ENCODE measurements at regions not wholly inside any gene's neighbourhood (a gene's known extent, or its start where the extent isn't known, plus 50 kb on each side); places are given as distances from the start of the nearest gene placed in this dataset.

- no peaks in the 10 kb centered on the region for H3K36me3 ChIP-seq (ENCODE audit: insufficient read depth, low read length)
- 0 out of 2 replicates have a peak, but pooled peaks cover 5% of the 10 kb centered on the region for H3K27me3 ChIP-seq (ENCODE audit: insufficient read depth, low read length)
- no peaks in the 10 kb centered on the region for H3K4me1 ChIP-seq (ENCODE audit: control insufficient read depth, insufficient read depth, low read length, unreplicated experiment)
- no peaks in the 10 kb centered on the region for H3K79me2 ChIP-seq (ENCODE audit: control insufficient read depth, insufficient read depth, low read length, unreplicated experiment)
- H3K4me3 ChIP-seq (ENCODE audit: low read depth, low read length): no peak overlapping the region
- no peak overlapping the region for H3K27ac ChIP-seq (ENCODE audit: low read depth, low read length)
- no peak overlapping the region for H2AFZ ChIP-seq (ENCODE audit: low read length, unreplicated experiment)
Observed at GRCh38 chr20:7355051-7355450, 585.2 kb downstream of the HAO1 start.

GRCh38 chr20:7358670-7359069 lies 581.6 kb downstream of the HAO1 start:
- Histone ChIP-seq H3K27me3 (ENCODE audit: insufficient read depth, low read length) (0 out of 2 replicates have a peak, but pooled peaks cover 9% of the 10 kb centered on the region), H2AFZ (ENCODE audit: low read length, unreplicated experiment) (no peak overlapping the region), H3K36me3 (ENCODE audit: insufficient read depth, low read length) (no peaks in the 10 kb centered on the region), H3K79me2 (ENCODE audit: control insufficient read depth, insufficient read depth, low read length, unreplicated experiment) (no peaks in the 10 kb centered on the region), H3K4me3 (ENCODE audit: low read depth, low read length) (no peak overlapping the region), H3K4me1 (ENCODE audit: control insufficient read depth, insufficient read depth, low read length, unreplicated experiment) (no peaks in the 10 kb centered on the region), H3K27ac (ENCODE audit: low read depth, low read length) (no peak overlapping the region)

DNA sequence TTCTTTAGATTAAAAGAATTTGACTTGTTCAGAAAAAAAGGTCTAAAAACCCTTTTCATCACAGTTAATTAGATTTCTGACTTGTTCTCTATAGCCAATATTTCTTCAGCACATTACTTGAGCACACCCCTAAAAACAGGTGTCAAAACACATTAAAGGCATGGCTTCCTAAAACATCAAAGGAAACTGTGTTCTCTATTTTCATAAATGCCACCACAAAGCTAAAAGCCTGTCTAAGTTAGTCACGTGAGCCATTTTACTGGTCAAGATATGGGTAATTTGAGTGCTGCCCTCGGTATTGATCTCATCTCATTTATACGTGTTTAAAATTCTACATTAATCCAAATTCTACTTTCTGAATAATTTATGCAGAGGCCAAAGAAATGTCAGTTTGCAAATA lies 580.5 kb downstream of the HAO1 start:
- H3K27ac ChIP-seq (ENCODE audit: low read depth, low read length): no peak overlapping the region
- H2AFZ ChIP-seq (ENCODE audit: low read length, unreplicated experiment): no peak overlapping the region
- H3K4me1 ChIP-seq (ENCODE audit: control insufficient read depth, insufficient read depth, low read length, unreplicated experiment): no peaks in the 10 kb centered on the region
- no peaks in the 10 kb centered on the region for H3K79me2 ChIP-seq (ENCODE audit: control insufficient read depth, insufficient read depth, low read length, unreplicated experiment)
- H3K27me3 ChIP-seq (ENCODE audit: insufficient read depth, low read length): 0 out of 2 replicates have a peak, but pooled peaks cover 9% of the 10 kb centered on the region
- no peak overlapping the region for H3K4me3 ChIP-seq (ENCODE audit: low read depth, low read length)
- H3K36me3 ChIP-seq (ENCODE audit: insufficient read depth, low read length): no peaks in the 10 kb centered on the region

GRCh38 chr20:7361321-7361720 lies 578.9 kb downstream of the HAO1 start:
- H3K27ac ChIP-seq (ENCODE audit: low read depth, low read length): no peak overlapping the region
- no peak overlapping the region for H3K4me3 ChIP-seq (ENCODE audit: low read depth, low read length)
- no peaks in the 10 kb centered on the region for H3K79me2 ChIP-seq (ENCODE audit: control insufficient read depth, insufficient read depth, low read length, unreplicated experiment)
- H2AFZ ChIP-seq (ENCODE audit: low read length, unreplicated experiment): no peak overlapping the region
- H3K27me3 ChIP-seq (ENCODE audit: insufficient read depth, low read length): 0 out of 2 replicates have a peak, but pooled peaks cover 9% of the 10 kb centered on the region
- no peaks in the 10 kb centered on the region for H3K4me1 ChIP-seq (ENCODE audit: control insufficient read depth, insufficient read depth, low read length, unreplicated experiment)
- no peaks in the 10 kb centered on the region for H3K36me3 ChIP-seq (ENCODE audit: insufficient read depth, low read length)

- H3K79me2 ChIP-seq (ENCODE audit: control insufficient read depth, insufficient read depth, low read length, unreplicated experiment): no peaks in the 10 kb centered on the region
- H3K27me3 ChIP-seq (ENCODE audit: insufficient read depth, low read length): 0 out of 2 replicates have a peak, but pooled peaks cover 9% of the 10 kb centered on the region
- H2AFZ ChIP-seq (ENCODE audit: low read length, unreplicated experiment): no peak overlapping the region
- no peak overlapping the region for H3K27ac ChIP-seq (ENCODE audit: low read depth, low read length)
- no peaks in the 10 kb centered on the region for H3K4me1 ChIP-seq (ENCODE audit: control insufficient read depth, insufficient read depth, low read length, unreplicated experiment)
- H3K4me3 ChIP-seq (ENCODE audit: low read depth, low read length): no peak overlapping the region
- H3K36me3 ChIP-seq (ENCODE audit: insufficient read depth, low read length): no peaks in the 10 kb centered on the region
Observed at GRCh38 chr20:7361931-7362330, 578.3 kb downstream of the HAO1 start.

GRCh38 chr20:7362601-7363000 lies 577.7 kb downstream of the HAO1 start:
- H3K27ac ChIP-seq (ENCODE audit: low read depth, low read length): no peak overlapping the region
- no peaks in the 10 kb centered on the region for H3K36me3 ChIP-seq (ENCODE audit: insufficient read depth, low read length)
- 0 out of 2 replicates have a peak, but pooled peaks cover 9% of the 10 kb centered on the region for H3K27me3 ChIP-seq (ENCODE audit: insufficient read depth, low read length)
- H3K4me3 ChIP-seq (ENCODE audit: low read depth, low read length): no peak overlapping the region
- H2AFZ ChIP-seq (ENCODE audit: low read length, unreplicated experiment): no peak overlapping the region
- no peaks in the 10 kb centered on the region for H3K79me2 ChIP-seq (ENCODE audit: control insufficient read depth, insufficient read depth, low read length, unreplicated experiment)
- no peaks in the 10 kb centered on the region for H3K4me1 ChIP-seq (ENCODE audit: control insufficient read depth, insufficient read depth, low read length, unreplicated experiment)

GRCh38 chr20:7366189-7366588 lies 574.1 kb downstream of the HAO1 start:
- Histone ChIP-seq H3K4me1 (ENCODE audit: control insufficient read depth, insufficient read depth, low read length, unreplicated experiment) (no peaks in the 10 kb centered on the region), H3K27me3 (ENCODE audit: insufficient read depth, low read length) (0 out of 2 replicates have a peak, but pooled peaks cover 4% of the 10 kb centered on the region), H2AFZ (ENCODE audit: low read length, unreplicated experiment) (no peak overlapping the region), H3K79me2 (ENCODE audit: control insufficient read depth, insufficient read depth, low read length, unreplicated experiment) (no peaks in the 10 kb centered on the region), H3K27ac (ENCODE audit: low read depth, low read length) (no peak overlapping the region), H3K36me3 (ENCODE audit: insufficient read depth, low read length) (no peaks in the 10 kb centered on the region), H3K4me3 (ENCODE audit: low read depth, low read length) (no peak overlapping the region)

DNA sequence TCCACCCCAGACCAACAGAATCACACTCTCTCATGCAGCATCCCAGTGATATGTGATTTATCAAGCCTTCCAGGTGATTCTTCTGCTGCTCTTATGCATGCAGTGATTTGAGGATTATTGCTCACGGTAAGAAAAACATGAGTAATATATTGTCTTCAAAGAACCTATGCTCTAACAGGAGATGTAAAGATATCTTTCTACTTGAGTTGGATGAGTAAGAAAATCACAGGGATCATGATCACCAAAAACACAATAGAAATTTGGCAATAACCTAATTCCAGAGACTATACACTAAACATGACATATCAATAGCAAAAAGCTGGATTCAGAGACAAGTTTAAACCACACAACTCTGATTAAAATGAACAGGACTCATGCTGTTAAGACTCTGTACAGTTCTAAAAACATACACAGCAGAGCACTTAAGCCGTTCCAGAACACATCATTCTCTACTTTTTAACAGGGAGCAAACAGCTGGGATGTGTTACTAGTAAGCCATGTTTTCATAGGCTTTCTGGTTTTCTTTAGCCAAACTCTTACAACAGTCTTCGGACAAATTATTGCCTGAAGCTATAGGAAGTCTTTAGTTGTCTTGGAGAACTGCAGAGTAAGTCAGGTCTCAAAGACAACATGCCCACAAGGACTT lies 568.6 kb downstream of the HAO1 start:
- H3K4me3 ChIP-seq (ENCODE audit: low read depth, low read length): no peak overlapping the region
- no peaks in the 10 kb centered on the region for H3K4me1 ChIP-seq (ENCODE audit: control insufficient read depth, insufficient read depth, low read length, unreplicated experiment)
- no peak overlapping the region for H2AFZ ChIP-seq (ENCODE audit: low read length, unreplicated experiment)
- no peak overlapping the region for H3K27ac ChIP-seq (ENCODE audit: low read depth, low read length)
- no peaks in the 10 kb centered on the region for H3K79me2 ChIP-seq (ENCODE audit: control insufficient read depth, insufficient read depth, low read length, unreplicated experiment)
- H3K27me3 ChIP-seq (ENCODE audit: insufficient read depth, low read length): no peaks in the 10 kb centered on the region
- H3K36me3 ChIP-seq (ENCODE audit: insufficient read depth, low read length): no peaks in the 10 kb centered on the region

GRCh38 chr20:7375905-7376304 lies 564.4 kb downstream of the HAO1 start:
- Histone ChIP-seq H3K36me3 (ENCODE audit: insufficient read depth, low read length) (no peaks in the 10 kb centered on the region), H3K79me2 (ENCODE audit: control insufficient read depth, insufficient read depth, low read length, unreplicated experiment) (no peaks in the 10 kb centered on the region), H2AFZ (ENCODE audit: low read length, unreplicated experiment) (no peak overlapping the region), H3K27ac (ENCODE audit: low read depth, low read length) (no peak overlapping the region), H3K4me3 (ENCODE audit: low read depth, low read length) (no peak overlapping the region), H3K4me1 (ENCODE audit: control insufficient read depth, insufficient read depth, low read length, unreplicated experiment) (no peaks in the 10 kb centered on the region), H3K27me3 (ENCODE audit: insufficient read depth, low read length) (no peaks in the 10 kb centered on the region)

- H2AFZ ChIP-seq (ENCODE audit: low read length, unreplicated experiment): no peak overlapping the region
- H3K27ac ChIP-seq (ENCODE audit: low read depth, low read length): no peak overlapping the region
- no peaks in the 10 kb centered on the region for H3K79me2 ChIP-seq (ENCODE audit: control insufficient read depth, insufficient read depth, low read length, unreplicated experiment)
- H3K27me3 ChIP-seq (ENCODE audit: insufficient read depth, low read length): no peaks in the 10 kb centered on the region
- H3K4me3 ChIP-seq (ENCODE audit: low read depth, low read length): no peak overlapping the region
- no peaks in the 10 kb centered on the region for H3K4me1 ChIP-seq (ENCODE audit: control insufficient read depth, insufficient read depth, low read length, unreplicated experiment)
- no peaks in the 10 kb centered on the region for H3K36me3 ChIP-seq (ENCODE audit: insufficient read depth, low read length)
Observed at GRCh38 chr20:7378864-7379605, 561.2 kb downstream of the HAO1 start.
